ENCODE measurements at regions not wholly inside any gene's neighbourhood (a gene's known extent, or its start where the extent isn't known, plus 50 kb on each side); places are given as distances from the start of the nearest gene placed in this dataset.
"Not testable (repeated sequence)": the region's sequence is repeated elsewhere in the genome, so short reads cannot be mapped to it uniquely, and the experiment has no call there.

DNA sequence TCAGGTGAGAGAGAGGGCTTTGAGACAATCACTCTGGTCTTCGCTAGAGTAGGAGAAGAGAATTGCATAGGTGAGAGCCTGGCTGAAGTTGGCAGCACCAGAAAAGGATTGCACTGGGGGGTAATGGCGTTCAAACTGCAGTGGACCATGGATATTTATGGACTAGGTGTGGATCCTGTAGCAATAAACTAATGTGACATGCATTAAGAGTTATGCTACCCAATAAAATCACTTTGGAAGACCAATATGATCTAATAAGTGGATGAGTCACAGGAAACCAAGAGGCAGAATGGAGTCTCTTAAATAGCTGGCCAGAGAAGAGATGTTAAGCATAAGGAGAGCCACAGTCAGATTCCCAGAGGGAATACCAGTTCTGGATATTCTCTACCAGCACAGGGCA, 259.8 kb downstream of the FBXO8 start:
- no peak overlapping the region for H3K27ac ChIP-seq (ENCODE audit: low read length)
- no peak overlapping the region for H3K4me3 ChIP-seq (ENCODE audit: low read length)
- H3K9me3 ChIP-seq (replicated peaks; ENCODE audit: control insufficient read depth, low read depth, low read length), result no peaks in the 10 kb centered on the region
- H3K36me3 ChIP-seq (ENCODE audit: control insufficient read depth, insufficient read depth, low read length), result no peaks in the 10 kb centered on the region
- WGBS (ENCODE audit: insufficient coverage), result 100% methylated on average over 1 of the region's 2 CpGs
- H3K27me3 ChIP-seq (ENCODE audit: control insufficient read depth, insufficient read depth, low read length), result no peaks in the 10 kb centered on the region
- no peak for DNase-seq
- H3K4me1 ChIP-seq (ENCODE audit: control insufficient read depth, insufficient read depth, low read length), result no peaks in the 10 kb centered on the region

DNA sequence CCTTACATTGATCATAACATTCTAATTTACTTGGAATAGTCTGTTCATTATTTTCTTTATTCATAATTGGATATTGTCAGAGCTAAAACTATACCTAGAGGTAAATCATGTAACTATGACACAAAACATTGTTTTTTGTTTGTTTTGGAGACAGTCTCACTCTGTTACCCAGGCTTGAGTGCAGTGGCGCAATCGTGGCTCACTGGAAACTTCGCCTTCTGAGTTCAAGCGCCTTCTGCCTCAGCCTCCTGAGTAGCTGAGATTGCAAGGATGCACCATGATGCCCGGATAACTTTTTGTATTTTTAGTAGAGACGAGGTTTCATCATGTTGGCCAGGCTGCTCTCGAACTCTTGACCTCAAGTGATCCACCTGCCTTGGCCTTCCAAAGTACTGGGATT, 265.2 kb downstream of the FBXO8 start:
- Histone ChIP-seq H3K27ac (ENCODE audit: low read length) (no peak overlapping the region), H3K36me3 (ENCODE audit: control insufficient read depth, insufficient read depth, low read length) (no peaks in the 10 kb centered on the region), H3K27me3 (ENCODE audit: control insufficient read depth, insufficient read depth, low read length) (no peaks in the 10 kb centered on the region), H3K4me1 (ENCODE audit: control insufficient read depth, insufficient read depth, low read length) (no peaks in the 10 kb centered on the region), H3K4me3 (ENCODE audit: low read length) (no peak overlapping the region), H3K9me3 (replicated peaks; ENCODE audit: control insufficient read depth, low read depth, low read length) (no peaks in the 10 kb centered on the region)
- DNase-seq, result no peak
- WGBS (ENCODE audit: insufficient coverage), result 85% methylated on average over 6 of the region's 7 CpGs

DNA sequence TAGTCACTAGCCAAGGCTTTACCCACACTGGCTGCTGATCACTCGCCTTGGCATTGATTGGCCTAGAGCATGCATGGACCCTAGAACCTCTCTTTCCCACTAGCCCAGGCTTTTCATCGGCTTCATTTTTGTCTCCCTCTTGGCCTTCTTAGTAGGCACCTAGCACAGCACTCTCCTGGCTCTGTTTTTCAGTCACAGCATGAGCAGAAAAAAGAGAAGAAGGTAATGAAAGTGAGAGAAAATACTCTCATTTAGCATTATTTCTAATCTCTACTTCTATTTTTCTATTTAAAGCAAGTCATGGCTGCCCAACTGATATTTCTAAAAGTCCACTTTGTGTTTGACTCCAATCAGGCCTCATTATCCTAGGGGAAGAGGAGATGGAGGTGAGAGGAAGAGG, 267.2 kb downstream of the FBXO8 start:
- no CpG with 5 or more reads among the region's 2 CpGs for WGBS (ENCODE audit: insufficient coverage)
- H3K27me3 ChIP-seq (ENCODE audit: control insufficient read depth, insufficient read depth, low read length), result no peaks in the 10 kb centered on the region
- H3K36me3 ChIP-seq (ENCODE audit: control insufficient read depth, insufficient read depth, low read length), result no peaks in the 10 kb centered on the region
- no peak for DNase-seq
- no peaks in the 10 kb centered on the region for H3K4me1 ChIP-seq (ENCODE audit: control insufficient read depth, insufficient read depth, low read length)
- no peaks in the 10 kb centered on the region for H3K9me3 ChIP-seq (replicated peaks; ENCODE audit: control insufficient read depth, low read depth, low read length)
- H3K27ac ChIP-seq (ENCODE audit: low read length), result no peak overlapping the region
- H3K4me3 ChIP-seq (ENCODE audit: low read length), result no peak overlapping the region

DNA sequence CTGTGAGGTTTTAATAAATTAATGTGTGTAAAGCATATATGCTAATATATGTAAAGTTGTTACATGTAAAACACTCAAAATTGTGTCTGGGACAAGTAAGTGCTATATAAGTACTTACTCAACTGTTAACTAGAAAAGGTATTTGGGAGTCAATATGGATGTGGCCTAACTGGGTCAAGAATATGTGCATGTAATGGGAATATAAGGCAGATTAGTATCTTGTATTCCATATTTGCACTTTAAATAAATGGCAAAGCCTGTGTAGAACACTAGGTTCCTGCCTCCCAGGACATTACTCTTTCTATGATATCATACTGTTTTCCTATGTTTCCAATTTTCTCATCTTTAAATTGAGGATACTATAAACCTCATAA, 270.6 kb downstream of the FBXO8 start:
- Histone ChIP-seq H3K4me3 (ENCODE audit: low read length) (no peak overlapping the region), H3K36me3 (ENCODE audit: control insufficient read depth, insufficient read depth, low read length) (no peaks in the 10 kb centered on the region), H3K27ac (ENCODE audit: low read length) (no peak overlapping the region), H3K4me1 (ENCODE audit: control insufficient read depth, insufficient read depth, low read length) (no peaks in the 10 kb centered on the region), H3K9me3 (replicated peaks; ENCODE audit: control insufficient read depth, low read depth, low read length) (no peaks in the 10 kb centered on the region), H3K27me3 (ENCODE audit: control insufficient read depth, insufficient read depth, low read length) (no peaks in the 10 kb centered on the region)
- DNase-seq, result no peak

DNA sequence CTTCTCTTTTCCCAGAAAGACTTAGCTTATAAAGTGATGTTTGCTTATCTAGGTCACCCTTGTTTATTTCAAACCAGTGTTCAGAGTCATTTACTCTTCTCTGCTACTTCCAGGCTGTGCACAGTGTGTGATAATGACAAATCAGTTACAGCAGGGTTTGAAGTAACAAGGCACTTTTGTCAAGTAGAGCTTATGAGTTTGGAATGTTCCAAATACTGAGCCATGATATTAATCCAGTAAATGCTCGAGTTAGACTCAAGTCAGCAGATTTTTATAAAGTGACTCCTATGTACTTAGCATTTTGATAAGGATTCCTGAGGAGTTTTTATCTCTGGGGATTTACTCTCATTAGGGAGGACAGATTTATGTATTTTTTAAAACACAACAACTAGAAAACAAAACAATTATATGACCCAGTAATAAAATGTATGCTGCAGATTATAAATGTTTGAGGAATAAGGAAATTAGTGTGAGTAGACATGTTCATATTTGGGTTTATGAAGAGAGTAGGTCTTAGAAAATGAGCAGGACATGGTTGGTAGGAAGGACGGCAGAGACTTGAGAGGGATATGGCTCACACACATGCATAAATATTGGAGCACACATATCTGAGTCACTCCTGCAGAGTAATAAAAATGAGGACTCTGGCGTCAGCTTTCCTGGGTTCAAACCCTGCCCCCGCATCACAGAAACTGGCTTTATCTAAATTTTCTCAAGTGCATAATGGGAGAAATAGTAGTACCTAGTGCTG, 271.2 kb downstream of the FBXO8 start:
- Histone ChIP-seq H3K4me1 (ENCODE audit: control insufficient read depth, insufficient read depth, low read length) (no peaks in the 10 kb centered on the region), H3K27me3 (ENCODE audit: control insufficient read depth, insufficient read depth, low read length) (no peaks in the 10 kb centered on the region), H3K36me3 (ENCODE audit: control insufficient read depth, insufficient read depth, low read length) (no peaks in the 10 kb centered on the region), H3K4me3 (ENCODE audit: low read length) (no peak overlapping the region), H3K9me3 (replicated peaks; ENCODE audit: control insufficient read depth, low read depth, low read length) (no peaks in the 10 kb centered on the region), H3K27ac (ENCODE audit: low read length) (no peak overlapping the region)
- no CpG with 5 or more reads among the region's 4 CpGs for WGBS (ENCODE audit: insufficient coverage)
- no peak for DNase-seq

DNA sequence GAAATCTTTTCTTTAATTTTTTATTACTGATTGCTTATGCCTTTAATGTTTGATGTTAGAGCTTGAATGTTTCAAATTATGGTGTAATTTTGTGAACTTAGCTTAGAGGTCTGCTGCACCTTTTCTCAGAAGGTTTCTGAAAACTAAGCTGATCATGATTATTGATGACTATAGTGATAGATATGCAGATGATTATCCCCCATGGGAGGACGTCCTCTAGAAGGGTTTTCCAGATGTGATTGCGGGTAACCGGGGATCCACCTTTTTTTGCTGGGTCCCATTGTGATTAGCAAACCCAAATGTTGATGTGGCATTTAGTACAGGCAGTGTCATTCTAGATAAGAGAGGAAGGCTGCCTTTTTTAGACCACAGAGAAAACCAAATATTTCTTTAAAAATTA, 272.9 kb downstream of the FBXO8 start:
- no peaks in the 10 kb centered on the region for H3K4me1 ChIP-seq (ENCODE audit: control insufficient read depth, insufficient read depth, low read length)
- no peaks in the 10 kb centered on the region for H3K9me3 ChIP-seq (replicated peaks; ENCODE audit: control insufficient read depth, low read depth, low read length)
- H3K36me3 ChIP-seq (ENCODE audit: control insufficient read depth, insufficient read depth, low read length), result no peaks in the 10 kb centered on the region
- no CpG with 5 or more reads among the region's 3 CpGs for WGBS (ENCODE audit: insufficient coverage)
- no peak for DNase-seq
- no peaks in the 10 kb centered on the region for H3K27me3 ChIP-seq (ENCODE audit: control insufficient read depth, insufficient read depth, low read length)
- no peak overlapping the region for H3K4me3 ChIP-seq (ENCODE audit: low read length)
- no peak overlapping the region for H3K27ac ChIP-seq (ENCODE audit: low read length)

DNA sequence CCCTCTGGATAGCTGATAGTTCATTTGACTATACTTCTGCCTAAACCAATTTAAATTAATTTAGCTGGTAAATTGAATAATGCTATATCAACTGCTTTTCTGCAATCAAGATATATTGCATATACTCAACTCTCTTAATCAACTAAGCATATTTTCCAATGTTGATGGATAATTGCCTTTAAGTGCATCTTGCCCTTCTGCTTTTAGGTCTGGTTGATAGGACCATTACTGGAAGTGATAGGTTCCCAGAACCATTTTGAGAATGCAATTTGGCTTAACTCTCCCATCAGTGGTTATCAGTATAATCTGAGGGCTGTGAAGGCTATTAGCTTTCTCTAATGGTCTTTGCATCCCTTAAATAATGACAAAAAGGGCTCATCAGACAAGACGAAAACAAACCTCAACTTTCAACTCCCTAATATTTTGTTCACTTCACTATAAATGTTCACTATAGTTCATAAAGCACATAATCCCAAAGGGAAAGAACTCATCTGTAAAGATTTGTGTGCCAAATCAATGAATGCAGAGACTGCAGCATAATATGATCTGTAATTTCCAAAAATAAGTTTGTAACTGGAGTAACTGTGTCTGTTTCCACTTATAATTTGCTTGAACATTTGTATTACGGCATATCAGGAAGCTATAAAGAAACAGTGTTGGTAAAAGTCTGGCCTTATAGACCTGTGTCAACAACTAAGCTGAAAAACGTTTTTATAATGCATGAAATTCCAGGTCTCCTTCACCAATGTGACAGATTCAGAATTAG, 273.6 kb downstream of the FBXO8 start:
- DNase-seq, result peak; percentile 68
- Histone ChIP-seq H3K9me3 (replicated peaks; ENCODE audit: control insufficient read depth, low read depth, low read length) (no peaks in the 10 kb centered on the region), H3K36me3 (ENCODE audit: control insufficient read depth, insufficient read depth, low read length) (no peaks in the 10 kb centered on the region), H3K27me3 (ENCODE audit: control insufficient read depth, insufficient read depth, low read length) (no peaks in the 10 kb centered on the region), H3K4me3 (ENCODE audit: low read length) (no peak overlapping the region), H3K27ac (ENCODE audit: low read length) (no peak overlapping the region), H3K4me1 (ENCODE audit: control insufficient read depth, insufficient read depth, low read length) (no peaks in the 10 kb centered on the region)
- no CpG with 5 or more reads among the region's 3 CpGs for WGBS (ENCODE audit: insufficient coverage)

DNA sequence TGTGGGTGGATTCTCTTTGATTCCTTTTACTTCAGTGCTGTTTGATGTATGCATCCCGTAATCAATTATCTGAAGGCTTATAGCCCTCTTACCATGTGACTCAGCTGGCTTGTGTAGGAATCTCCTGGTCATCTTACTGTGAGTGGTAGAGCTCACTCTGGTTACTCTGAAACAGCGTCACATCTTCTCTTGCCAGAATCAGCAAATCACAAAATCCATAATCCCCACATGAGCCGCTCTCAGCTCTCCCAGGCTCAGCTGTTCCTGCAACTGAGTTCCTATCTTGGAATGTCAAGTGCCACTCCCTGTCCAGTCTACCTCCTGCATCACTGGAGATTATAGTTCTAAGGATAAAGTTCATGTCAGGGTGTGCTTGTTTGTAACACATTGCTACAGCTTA, 278.0 kb downstream of the FBXO8 start:
- H3K4me1 ChIP-seq (ENCODE audit: control insufficient read depth, insufficient read depth, low read length), result no peaks in the 10 kb centered on the region
- 60% methylated on average over 2 of the region's 3 CpGs for WGBS (ENCODE audit: insufficient coverage)
- no peaks in the 10 kb centered on the region for H3K36me3 ChIP-seq (ENCODE audit: control insufficient read depth, insufficient read depth, low read length)
- DNase-seq, result peak; percentile 30
- no peak overlapping the region for H3K27ac ChIP-seq (ENCODE audit: low read length)
- no peaks in the 10 kb centered on the region for H3K27me3 ChIP-seq (ENCODE audit: control insufficient read depth, insufficient read depth, low read length)
- no peak overlapping the region for H3K4me3 ChIP-seq (ENCODE audit: low read length)
- H3K9me3 ChIP-seq (replicated peaks; ENCODE audit: control insufficient read depth, low read depth, low read length), result no peaks in the 10 kb centered on the region

DNA sequence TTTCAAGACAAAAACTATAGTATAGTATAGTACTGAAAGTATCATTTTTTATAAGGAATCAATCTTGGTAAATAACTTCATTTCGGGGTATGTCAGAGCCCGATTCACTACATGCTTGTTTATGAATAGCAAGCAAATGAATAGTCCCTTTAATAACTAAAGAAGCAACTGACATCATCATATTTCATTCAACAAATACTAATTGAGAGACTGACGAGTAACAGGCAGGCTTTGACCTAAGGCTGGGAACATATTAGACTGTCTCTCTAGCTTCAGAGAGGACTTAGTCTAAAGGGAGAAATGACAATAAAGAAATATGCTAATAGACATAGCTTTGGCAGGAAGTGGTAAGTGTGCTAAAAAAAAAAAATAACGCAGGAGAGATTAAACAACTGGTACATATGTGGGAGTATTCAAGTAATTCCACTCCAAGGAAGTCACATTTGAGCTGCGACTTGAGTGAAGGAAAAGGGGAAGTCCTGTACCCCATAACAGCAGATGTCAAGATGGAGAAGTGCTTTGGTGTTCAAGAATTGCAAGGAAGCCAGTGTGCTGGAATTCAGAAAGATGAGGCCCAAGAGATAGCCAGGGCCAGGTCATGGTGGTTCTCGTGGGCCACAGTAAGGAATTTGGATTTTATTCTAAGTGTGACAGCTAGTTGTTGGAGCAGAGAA, 284.9 kb downstream of the FBXO8 start:
- no peaks in the 10 kb centered on the region for H3K4me1 ChIP-seq (ENCODE audit: control insufficient read depth, insufficient read depth, low read length)
- no peaks in the 10 kb centered on the region for H3K27me3 ChIP-seq (ENCODE audit: control insufficient read depth, insufficient read depth, low read length)
- H3K36me3 ChIP-seq (ENCODE audit: control insufficient read depth, insufficient read depth, low read length), result no peaks in the 10 kb centered on the region
- H3K9me3 ChIP-seq (replicated peaks; ENCODE audit: control insufficient read depth, low read depth, low read length), result no peaks in the 10 kb centered on the region
- DNase-seq, result no peak
- WGBS (ENCODE audit: insufficient coverage), result 60% methylated on average over 3 of the region's 6 CpGs
- no peak overlapping the region for H3K4me3 ChIP-seq (ENCODE audit: low read length)
- no peak overlapping the region for H3K27ac ChIP-seq (ENCODE audit: low read length)

DNA sequence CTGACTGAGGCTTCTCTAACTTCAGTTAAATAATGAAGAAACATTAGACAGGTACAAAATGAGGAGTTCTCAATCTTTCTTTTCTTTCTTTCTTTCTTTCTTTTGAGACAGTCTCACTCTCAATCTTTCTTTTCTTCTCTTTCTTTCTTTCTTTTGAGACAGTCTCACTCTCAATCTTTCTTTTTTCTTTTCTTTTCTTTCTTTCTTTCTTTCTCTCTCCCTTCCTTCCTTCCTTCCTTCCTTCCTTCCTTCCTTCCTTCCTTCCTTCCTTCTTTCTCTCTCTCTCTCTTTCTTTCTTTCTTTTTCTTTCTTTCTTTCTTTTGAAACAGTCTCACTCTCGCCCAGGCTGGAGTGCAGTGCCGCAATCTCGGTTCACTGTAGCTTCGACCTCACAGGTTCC, 287.7 kb downstream of the FBXO8 start:
- H3K9me3 ChIP-seq (replicated peaks; ENCODE audit: control insufficient read depth, low read depth, low read length); H3K36me3 ChIP-seq (ENCODE audit: control insufficient read depth, insufficient read depth, low read length); H3K27ac ChIP-seq (ENCODE audit: low read length); DNase-seq; H3K4me3 ChIP-seq (ENCODE audit: low read length); H3K4me1 ChIP-seq (ENCODE audit: control insufficient read depth, insufficient read depth, low read length); H3K27me3 ChIP-seq (ENCODE audit: control insufficient read depth, insufficient read depth, low read length): not testable (repeated sequence)
- WGBS (ENCODE audit: insufficient coverage), result 75% methylated on average over 1 of the region's 4 CpGs

Measured in muscle of leg (tissue), 3 donors.